Sigmoid colon (tissue), 4 donors: ENCODE measurements at regions not wholly inside any gene's neighbourhood (a gene's known extent, or its start where the extent isn't known, plus 50 kb on each side); places are given as distances from the start of the nearest gene placed in this dataset.

ENCODE experiments used
- CTCF ChIP-seq, 4 experiments: fragments of 450-650 bp in 3 of 4; fragments of 200-600 bp in 1 of 4; IDR thresholded peaks; one replicate each; pipeline ENCODE4 v1.5.1; 2016 to 2019; ENCODE audit warnings: antibody characterized with exemption in 4 of 4, mild to moderate bottlenecking in 3 of 4, moderate library complexity in 2 of 4
- EP300 ChIP-seq, 4 donors: sonication (generic); formaldehyde crosslinking; IDR thresholded peaks; one replicate each; pipeline ENCODE4 v1.6.1; 2017; ENCODE audit warnings: antibody characterized with exemption in 4 of 4
- POLR2A ChIP-seq, 2 donors: fragments of 450-650 bp; IDR thresholded peaks; one replicate each; pipeline ENCODE4 v1.6.1; 2016; ENCODE audit warnings: antibody characterized with exemption in 2 of 2, mild to moderate bottlenecking in 2 of 2, moderate library complexity in 2 of 2
- POLR2AphosphoS5 ChIP-seq, 4 donors: sonication (generic); formaldehyde crosslinking; IDR thresholded peaks; one replicate each; pipeline ENCODE4 v1.6.1; 2017; ENCODE audit warnings: antibody characterized with exemption in 4 of 4

GRCh38 chr20:60649541-60649940, 602.5 kb upstream of the CDH4 start:
- TF ChIP-seq POLR2A (IDR thresholded peaks at IDR 0.05) (no peak), EP300 (IDR thresholded peaks at IDR 0.05) (no peak), CTCF (IDR thresholded peaks at IDR 0.05) (no peak), POLR2AphosphoS5 (IDR thresholded peaks at IDR 0.05) (no peak)
